Testis (tissue), 2 donors: ENCODE measurements at regions not wholly inside any gene's neighbourhood (a gene's known extent, or its start where the extent isn't known, plus 50 kb on each side); places are given as distances from the start of the nearest gene placed in this dataset.

Experiments
- DNase-seq: peaks from one replicate; pipeline ENCODE4 v3.0.0-alpha.2; 2019
- H3K27ac ChIP-seq, 2 donors: fragments of 200-600 bp; sonication (generic); one replicate each; pipeline ENCODE4 v1.5.1; 2019
- H3K27me3 ChIP-seq: fragments of 200-600 bp; sonication (generic); one replicate; pipeline ENCODE4 v1.5.1; 2019
- H3K36me3 ChIP-seq: fragments of 200-600 bp; sonication (generic); one replicate; pipeline ENCODE4 v1.5.1; 2017; ENCODE audit warnings: low read depth; ENCODE audit errors: missing control alignments
- H3K4me1 ChIP-seq: fragments of 200-600 bp; sonication (generic); one replicate; pipeline ENCODE4 v1.5.1; 2019
- H3K4me3 ChIP-seq, 2 donors: fragments of 200-600 bp; sonication (generic); one replicate each; pipeline ENCODE4 v1.5.1; 2017 to 2019
- H3K9me3 ChIP-seq: fragments of 200-600 bp; sonication (generic); one replicate; pipeline ENCODE4 v1.5.1; 2017
- POLR2A ChIP-seq: fragments of 450-650 bp; IDR thresholded peaks from one replicate; pipeline ENCODE4 v1.6.1; 2017; ENCODE audit warnings: antibody characterized with exemption, mild to moderate bottlenecking, moderate library complexity
- WGBS, 2 donors: methylation state at CpG; one replicate each; pipeline ENCODE4 v1.1.5; 2018; 5-methylcytosine and 5-hydroxymethylcytosine counted together
- intact Hi-C: fragments of 100-400 bp; cut with DNase I; formaldehyde crosslinking; loops from one replicate; pipeline ENCODE4 v1.15.1; 2023; ENCODE audit warnings: low total_unique reads
- TF ChIP-seq, protein P1 (sequence below), 3 experiments: fragments of 450-650 bp in 2 of 3; fragments of 200-600 bp in 1 of 3; sonication (generic) in 1 of 3; IDR thresholded peaks; one replicate each; pipeline ENCODE4 v1.5.1; 2016 to 2019; ENCODE audit warnings: antibody characterized with exemption in 3 of 3, mild to moderate bottlenecking in 2 of 3, moderate library complexity in 1 of 3

DNA sequence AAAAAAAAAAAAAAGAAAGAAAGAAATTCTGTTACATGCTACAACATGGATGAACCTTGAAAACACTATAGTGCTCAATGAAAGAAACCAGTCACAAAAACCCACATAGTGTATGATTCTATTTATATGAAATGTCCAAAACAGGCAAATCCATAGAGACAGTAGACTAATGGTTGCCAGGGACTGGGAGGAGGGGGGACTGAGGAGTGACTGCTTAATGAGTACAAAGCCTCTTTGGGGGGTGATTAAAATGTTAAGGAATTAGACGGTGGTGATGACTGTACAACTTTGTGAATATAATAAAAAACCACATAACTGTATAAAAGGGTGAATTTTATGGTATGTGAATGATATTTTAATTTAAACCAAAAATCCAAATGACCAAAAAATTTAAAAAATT lies 116.0 kb upstream of the GUCA2B start:
- no peaks in the 10 kb centered on the region for H3K27me3 ChIP-seq
- H3K36me3 ChIP-seq: no peaks in the 10 kb centered on the region
- no peaks in the 10 kb centered on the region for H3K4me1 ChIP-seq
- no peak overlapping the region for H3K27ac ChIP-seq
- TF ChIP-seq, protein P1, sequence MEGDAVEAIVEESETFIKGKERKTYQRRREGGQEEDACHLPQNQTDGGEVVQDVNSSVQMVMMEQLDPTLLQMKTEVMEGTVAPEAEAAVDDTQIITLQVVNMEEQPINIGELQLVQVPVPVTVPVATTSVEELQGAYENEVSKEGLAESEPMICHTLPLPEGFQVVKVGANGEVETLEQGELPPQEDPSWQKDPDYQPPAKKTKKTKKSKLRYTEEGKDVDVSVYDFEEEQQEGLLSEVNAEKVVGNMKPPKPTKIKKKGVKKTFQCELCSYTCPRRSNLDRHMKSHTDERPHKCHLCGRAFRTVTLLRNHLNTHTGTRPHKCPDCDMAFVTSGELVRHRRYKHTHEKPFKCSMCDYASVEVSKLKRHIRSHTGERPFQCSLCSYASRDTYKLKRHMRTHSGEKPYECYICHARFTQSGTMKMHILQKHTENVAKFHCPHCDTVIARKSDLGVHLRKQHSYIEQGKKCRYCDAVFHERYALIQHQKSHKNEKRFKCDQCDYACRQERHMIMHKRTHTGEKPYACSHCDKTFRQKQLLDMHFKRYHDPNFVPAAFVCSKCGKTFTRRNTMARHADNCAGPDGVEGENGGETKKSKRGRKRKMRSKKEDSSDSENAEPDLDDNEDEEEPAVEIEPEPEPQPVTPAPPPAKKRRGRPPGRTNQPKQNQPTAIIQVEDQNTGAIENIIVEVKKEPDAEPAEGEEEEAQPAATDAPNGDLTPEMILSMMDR (IDR thresholded peaks at IDR 0.05): no peak
- no peak for TF ChIP-seq POLR2A
- intact Hi-C loops: no loop called here
- DNase-seq: no peak
- H3K4me3 ChIP-seq: no peak overlapping the region
- H3K9me3 ChIP-seq: no peaks in the 10 kb centered on the region
- WGBS, 2 donors: 25 to 36% methylated on average over 1 of the region's 1 CpG

GRCh38 chr1:42035830-42036604 lies 117.2 kb upstream of the GUCA2B start:
- H3K4me3 ChIP-seq: peak overlapping the region; percentile 62 to 87
- intact Hi-C loops: no loop called here
- H3K27me3 ChIP-seq: no peaks in the 10 kb centered on the region
- H3K27ac ChIP-seq: peak overlapping the region in 1 of 2 donors; percentile 70
- DNase-seq: peak; percentile 98
- no peaks in the 10 kb centered on the region for H3K4me1 ChIP-seq
- no peaks in the 10 kb centered on the region for H3K36me3 ChIP-seq
- 1 to 2% methylated on average over 11 to 47 of the region's 60 CpGs for WGBS, 2 donors
- TF ChIP-seq, protein P1 (IDR thresholded peaks at IDR 0.05): no peak
- no peak for TF ChIP-seq POLR2A
- no peaks in the 10 kb centered on the region for H3K9me3 ChIP-seq

- 0% methylated on average over 21 to 45 of the region's 66 CpGs for WGBS, 2 donors
- TF ChIP-seq POLR2A: no peak
- TF ChIP-seq, protein P1 (IDR thresholded peaks at IDR 0.05): no peak
- Histone ChIP-seq H3K36me3 (no peaks in the 10 kb centered on the region), H3K27me3 (no peaks in the 10 kb centered on the region), H3K9me3 (no peaks in the 10 kb centered on the region), H3K4me1 (no peaks in the 10 kb centered on the region), H3K4me3 (peak overlapping the region; percentile 75 to 87), H3K27ac (peak overlapping the region in 1 of 2 donors; percentile 66)
- DNase-seq: peak; percentile 43
- intact Hi-C loops: no loop called here
Observed at GRCh38 chr1:42035205-42035829, 116.6 kb upstream of the HIVEP3 start.

DNA sequence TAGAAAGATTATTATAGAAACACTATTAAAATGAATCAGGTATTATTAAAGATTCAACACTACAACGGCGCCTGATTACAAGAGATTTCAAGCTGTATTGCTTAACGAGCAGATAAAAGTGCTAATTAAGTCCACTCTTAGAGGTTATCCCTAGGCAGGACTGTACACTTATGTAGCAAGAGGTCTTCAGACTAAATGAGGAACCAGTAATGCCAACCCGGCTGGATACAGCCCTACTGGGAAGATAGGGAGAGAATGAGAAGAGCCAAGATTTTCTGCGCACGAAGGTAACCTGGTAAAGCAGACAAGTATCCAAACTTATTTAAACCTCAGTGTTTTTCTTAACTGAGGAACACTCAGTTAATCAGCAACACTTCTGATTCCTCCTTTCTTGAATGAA lies 115.7 kb upstream of the HIVEP3 start:
- Histone ChIP-seq H3K4me1 (no peaks in the 10 kb centered on the region), H3K9me3 (no peaks in the 10 kb centered on the region), H3K27me3 (no peaks in the 10 kb centered on the region), H3K27ac (no peak overlapping the region), H3K36me3 (no peaks in the 10 kb centered on the region), H3K4me3 (no peak overlapping the region)
- no peak for DNase-seq
- no peak for TF ChIP-seq POLR2A
- TF ChIP-seq, protein P1 (IDR thresholded peaks at IDR 0.05): no peak
- WGBS, 2 donors: 29 to 50% methylated on average over 6 of the region's 6 CpGs
- intact Hi-C loops: no loop called here
